GM12875 (cell line): ENCODE measurements at regions not wholly inside any gene's neighbourhood (a gene's known extent, or its start where the extent isn't known, plus 50 kb on each side); places are given as distances from the start of the nearest gene placed in this dataset.

ENCODE experiments used
- H3K4me3 ChIP-seq: one replicate; pipeline ENCODE4 v1.5.1; 2011; ENCODE audit warnings: low read depth, low read length, control low read depth
- TF ChIP-seq, protein P1 (sequence below): IDR thresholded peaks from 2 replicates; pipeline ENCODE4 v1.5.1; 2011; ENCODE audit warnings: low read depth, mild to moderate bottlenecking, control low read depth, inconsistent platforms, low read length, moderate library complexity, borderline replicate concordance; ENCODE audit not compliant: insufficient read depth

GRCh38 chr7:25496476-25497368, 268.4 kb upstream of the NPVF start:
- TF ChIP-seq, protein P1, sequence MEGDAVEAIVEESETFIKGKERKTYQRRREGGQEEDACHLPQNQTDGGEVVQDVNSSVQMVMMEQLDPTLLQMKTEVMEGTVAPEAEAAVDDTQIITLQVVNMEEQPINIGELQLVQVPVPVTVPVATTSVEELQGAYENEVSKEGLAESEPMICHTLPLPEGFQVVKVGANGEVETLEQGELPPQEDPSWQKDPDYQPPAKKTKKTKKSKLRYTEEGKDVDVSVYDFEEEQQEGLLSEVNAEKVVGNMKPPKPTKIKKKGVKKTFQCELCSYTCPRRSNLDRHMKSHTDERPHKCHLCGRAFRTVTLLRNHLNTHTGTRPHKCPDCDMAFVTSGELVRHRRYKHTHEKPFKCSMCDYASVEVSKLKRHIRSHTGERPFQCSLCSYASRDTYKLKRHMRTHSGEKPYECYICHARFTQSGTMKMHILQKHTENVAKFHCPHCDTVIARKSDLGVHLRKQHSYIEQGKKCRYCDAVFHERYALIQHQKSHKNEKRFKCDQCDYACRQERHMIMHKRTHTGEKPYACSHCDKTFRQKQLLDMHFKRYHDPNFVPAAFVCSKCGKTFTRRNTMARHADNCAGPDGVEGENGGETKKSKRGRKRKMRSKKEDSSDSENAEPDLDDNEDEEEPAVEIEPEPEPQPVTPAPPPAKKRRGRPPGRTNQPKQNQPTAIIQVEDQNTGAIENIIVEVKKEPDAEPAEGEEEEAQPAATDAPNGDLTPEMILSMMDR = no peak
- peak overlapping the region; percentile 23 for H3K4me3 ChIP-seq

- TF ChIP-seq, protein P1 = no peak
- H3K4me3 ChIP-seq = no peak overlapping the region
Measured at GRCh38 chr7:25500393-25500921, 272.2 kb upstream of the NPVF start.

DNA sequence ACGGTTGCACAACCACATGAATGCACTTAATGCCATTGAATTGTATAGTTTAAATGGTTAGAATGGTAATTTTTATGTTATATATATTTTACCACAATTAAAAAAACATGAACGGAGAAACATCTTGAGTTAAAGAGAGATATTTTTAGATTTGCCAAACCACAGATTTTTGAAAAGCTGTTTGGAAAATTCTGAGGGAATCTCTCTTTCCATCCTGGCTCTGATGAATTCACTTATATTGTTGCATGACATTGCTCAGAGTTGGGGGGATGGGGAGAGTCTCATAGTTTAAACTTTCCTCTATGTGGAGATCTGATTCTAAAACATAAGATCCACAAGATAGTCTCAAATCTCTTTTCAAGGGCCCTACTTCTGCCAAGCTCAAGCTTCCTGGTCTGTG, 275.0 kb upstream of the NPVF start:
- TF ChIP-seq, protein P1 = no peak
- no peak overlapping the region for H3K4me3 ChIP-seq

DNA sequence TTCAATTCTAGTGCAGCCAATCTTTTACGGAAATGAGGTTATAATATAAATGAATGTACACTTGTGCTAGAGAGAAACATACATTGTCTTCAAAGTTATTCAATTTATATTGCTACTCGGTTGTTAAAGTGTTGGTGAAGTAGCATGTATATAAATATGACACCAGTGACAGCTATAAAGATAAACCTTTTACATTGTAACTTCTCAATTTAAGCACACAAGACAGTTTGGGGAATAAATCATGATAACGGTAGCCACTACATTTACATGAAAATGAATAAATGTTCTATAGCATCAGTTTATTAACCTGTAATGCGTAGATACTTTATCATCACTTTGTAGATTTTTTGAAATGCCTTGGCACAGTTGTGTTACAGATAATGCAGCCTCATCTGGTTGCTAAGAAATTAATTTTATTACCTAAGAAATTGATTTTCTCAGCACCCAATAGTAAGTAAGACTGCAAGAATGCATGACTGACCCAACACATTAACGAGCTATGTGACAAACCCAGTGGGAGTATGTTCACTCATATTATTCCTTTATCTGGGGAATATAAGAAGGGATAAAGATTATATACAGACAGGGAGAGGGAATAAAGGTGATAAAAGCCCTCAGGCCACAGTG, 283.9 kb upstream of the NPVF start:
- no peak overlapping the region for H3K4me3 ChIP-seq
- TF ChIP-seq, protein P1 = no peak

GRCh38 chr7:25515633-25516275, 287.5 kb upstream of the NPVF start:
- TF ChIP-seq, protein P1 = no peak
- H3K4me3 ChIP-seq = no peak overlapping the region

DNA sequence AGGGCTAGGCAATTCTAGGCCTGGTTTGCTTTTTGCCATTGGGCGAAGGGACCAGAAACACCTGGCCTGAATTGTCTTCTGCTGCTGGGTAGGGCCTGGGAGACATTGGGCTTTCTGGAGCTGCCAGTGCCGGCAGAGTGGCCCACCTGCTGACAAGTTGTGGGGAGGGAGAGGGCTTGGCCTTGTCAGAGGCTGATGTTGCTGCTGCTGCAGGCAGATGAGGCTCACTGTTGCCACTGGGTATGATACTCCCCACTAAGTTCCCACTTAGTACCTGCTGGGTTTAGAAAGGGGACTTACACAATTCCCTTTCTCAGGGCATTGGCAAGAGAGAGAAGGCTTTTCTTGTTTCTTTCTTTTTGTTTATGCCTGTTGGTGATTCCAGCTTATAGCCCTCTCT, 289.6 kb upstream of the NPVF start:
- no peak overlapping the region for H3K4me3 ChIP-seq
- TF ChIP-seq, protein P1 = no peak

GRCh38 chr7:25520017-25520416, 291.7 kb upstream of the NPVF start:
- TF ChIP-seq, protein P1 = no peak
- H3K4me3 ChIP-seq = no peak overlapping the region
